HG03521 (cell line): ENCODE measurements at regions not wholly inside any gene's neighbourhood (a gene's known extent, or its start where the extent isn't known, plus 50 kb on each side); places are given as distances from the start of the nearest gene placed in this dataset.
A peak's percentile ranks its signal among the peaks of the same experiment; 100 is the strongest.

Experiments used
- ATAC-seq: cut with Tn5 transposase; IDR thresholded peaks from one replicate; pipeline ENCODE4 v1.9.1; 2021; ENCODE audit warnings: mild to moderate bottlenecking, moderate library complexity; ENCODE audit not compliant: unreplicated experiment

DNA sequence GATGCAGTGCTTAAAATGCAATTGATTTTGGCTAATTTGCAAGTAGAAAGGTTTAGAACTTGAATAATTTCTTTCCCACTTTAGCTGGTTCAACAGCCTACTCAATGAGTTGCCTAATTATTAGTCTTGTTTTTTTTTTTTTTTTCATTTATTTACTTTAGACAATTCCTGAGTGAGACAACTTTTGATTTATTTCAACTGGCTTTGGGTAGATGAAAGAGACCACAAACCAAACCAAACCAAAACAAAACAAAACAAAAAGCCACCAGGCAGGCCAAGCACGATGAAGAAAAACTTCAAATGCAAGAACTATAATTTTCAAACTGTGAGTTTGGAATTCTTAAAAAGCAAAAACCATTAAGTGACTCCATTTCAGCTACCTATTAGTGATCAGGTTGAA is 469.9 kb downstream of the GBE1 start:
- ATAC-seq = no peak

DNA sequence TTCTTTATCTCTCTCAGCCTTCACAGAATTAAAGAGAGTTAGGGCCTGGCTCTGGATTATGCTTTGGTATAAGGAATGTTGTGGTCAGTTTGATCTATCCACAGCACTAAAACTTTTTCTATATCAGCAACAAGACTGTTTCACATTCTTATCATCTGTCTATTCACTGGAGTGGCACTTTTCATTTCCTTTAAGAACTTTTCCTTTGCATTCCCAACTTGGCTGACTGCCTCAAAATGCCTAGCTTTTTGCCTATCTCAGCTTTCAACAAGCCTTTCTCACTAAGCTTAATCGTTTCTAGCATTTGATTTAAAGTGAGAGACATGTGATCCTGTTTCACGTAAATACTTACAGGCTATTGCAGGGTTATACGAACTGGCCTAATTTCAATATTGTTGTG is 471.8 kb downstream of the GBE1 start:
- no peak for ATAC-seq

DNA sequence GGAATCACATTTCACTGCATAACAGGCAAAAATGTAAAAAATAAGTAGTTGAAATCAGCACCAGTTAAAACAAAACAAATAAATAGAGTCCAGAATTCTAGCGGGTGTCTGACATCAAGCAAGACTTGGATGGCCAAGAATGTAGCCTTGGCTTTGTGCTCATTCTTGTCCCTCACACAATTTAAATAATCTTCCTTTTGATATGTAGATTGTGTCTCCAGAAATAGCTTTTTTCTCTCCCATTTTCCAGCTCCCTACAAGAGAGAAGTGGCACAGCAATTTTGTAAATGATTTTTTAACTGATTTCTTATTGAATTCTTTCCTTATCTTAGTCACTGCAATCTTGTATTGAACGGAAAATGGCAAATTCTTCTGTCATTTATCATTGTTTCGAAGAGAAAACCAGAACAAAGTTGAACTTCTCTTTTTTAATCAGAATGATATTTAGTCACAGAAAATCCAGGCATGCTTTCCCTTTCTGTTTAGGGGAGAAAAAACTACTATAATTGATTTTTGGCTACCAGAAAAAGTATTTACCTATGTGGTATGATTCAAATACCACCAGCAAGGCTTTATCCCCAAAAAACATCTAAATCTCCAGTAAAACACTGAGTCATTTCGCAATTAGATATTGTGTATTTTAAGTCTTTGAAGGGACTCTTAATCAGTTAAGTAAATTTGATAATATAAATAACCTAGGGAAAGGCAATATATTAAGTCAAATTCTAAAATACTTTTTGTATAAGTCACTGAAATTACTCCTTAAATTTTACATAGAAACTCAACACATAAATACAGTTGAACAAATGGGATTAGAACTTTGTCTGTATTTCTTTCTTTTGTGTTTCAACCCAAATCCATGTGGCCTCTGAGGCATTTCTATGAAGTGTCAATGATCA is 481.7 kb downstream of the GBE1 start:
- ATAC-seq = no peak

DNA sequence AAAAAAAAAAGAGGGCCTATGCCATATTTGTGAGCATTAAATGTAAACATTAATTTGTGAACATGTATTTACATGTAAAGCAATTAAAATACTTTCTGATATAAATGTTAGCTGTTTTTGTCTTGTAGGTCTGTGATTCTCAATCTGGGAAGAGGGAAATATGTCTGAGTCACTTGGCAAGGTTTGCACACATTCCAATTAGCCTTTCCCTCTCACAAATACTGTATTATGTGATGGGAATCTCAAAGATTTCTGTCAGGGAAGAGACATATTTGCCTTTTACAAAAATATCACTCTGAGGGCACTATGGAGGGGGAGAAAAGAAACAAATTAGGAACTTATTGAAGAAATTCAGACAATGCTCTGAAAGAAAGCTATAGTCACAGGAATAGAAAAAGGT is 483.6 kb downstream of the GBE1 start:
- ATAC-seq = no peak

DNA sequence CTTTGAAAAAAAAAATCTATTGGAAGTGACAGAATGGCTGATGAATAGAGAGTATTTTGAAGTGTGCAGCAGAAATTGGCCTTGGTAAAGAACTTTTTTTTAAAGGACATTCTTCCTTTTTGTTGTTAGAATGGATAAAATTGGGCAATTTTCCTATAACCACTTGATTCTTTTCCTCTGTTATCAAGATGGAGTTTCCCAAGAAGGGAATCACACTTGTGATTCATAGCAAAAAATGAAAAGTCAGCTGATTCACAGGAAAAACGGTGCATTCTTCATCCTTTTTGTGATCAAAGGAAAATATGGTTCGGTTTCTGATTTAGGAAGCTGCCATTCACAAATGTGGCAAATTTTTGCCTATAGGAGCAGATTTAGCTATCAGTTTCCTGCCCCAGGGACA is 486.8 kb downstream of the GBE1 start:
- no peak for ATAC-seq

DNA sequence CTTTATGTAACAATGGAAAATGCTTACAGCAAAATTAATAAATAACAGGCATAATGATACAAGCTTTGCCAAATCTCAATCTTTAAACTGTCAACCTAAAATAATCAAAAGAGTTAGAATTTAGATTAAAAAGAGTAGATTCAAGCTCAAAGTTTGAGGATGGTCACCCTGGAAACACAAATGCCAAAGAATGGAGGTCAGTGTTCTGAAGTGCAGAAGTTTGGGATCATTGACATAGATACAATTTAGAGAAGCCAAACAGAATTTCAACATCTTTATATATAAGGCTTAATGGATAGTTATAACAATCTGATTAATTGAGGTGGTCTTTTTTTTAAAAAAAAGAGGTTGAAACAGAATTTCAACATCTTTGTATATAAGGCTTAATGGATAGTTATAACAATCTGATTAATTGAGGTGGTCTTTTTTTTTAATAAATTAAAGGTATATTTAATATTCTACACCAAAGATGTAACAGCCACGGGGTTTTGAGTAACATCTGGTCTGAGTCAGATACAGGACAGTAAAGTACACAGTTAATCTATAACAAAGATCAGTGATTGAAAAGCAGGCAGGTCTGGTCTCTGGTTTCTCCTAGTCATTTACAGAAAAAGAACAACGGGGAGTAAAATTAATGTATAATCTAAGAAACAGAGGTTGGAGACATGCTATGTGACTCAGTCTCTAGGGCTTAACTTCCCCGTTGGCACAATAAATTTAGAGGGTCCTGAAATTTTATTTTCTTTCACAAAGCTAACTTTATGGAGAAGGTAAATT is 490.7 kb downstream of the GBE1 start:
- peak; percentile 88 for ATAC-seq

DNA sequence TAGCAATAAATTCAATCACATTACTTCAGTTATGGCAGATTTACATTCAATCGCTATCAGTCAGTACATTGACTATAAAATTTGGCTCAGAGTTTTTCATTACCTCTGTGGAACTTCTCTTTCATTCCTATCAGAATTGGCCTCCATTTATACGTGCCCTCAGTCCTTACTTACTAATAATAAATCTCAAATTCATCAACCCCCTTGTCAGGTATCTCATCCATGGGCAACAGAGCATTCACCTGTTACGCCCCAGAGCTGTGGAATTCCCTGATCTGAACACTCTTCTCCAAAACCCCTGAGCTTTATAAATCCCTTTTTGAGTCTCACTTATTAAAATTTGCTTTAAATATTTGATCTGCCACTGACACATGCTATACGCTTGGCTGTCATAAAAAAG is 492.9 kb downstream of the GBE1 start:
- no peak for ATAC-seq

DNA sequence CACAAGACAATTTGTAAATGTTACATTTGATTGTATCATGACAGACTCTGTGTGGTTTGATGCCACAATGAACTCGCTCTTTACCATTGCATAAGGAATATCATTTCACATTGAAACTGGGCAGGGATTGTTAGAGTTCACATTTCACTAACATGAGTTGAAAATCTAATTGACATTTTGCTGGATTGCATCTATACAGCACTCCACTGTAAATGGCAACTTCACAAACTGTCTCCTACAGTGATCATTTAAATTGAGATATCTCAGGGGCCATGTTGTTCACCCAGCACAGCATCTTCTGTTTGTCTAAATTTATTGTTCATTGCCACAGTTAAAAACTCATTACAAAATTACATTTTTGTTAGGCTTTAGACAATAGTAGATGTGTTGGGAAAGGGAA is 499.4 kb downstream of the GBE1 start:
- no peak for ATAC-seq

DNA sequence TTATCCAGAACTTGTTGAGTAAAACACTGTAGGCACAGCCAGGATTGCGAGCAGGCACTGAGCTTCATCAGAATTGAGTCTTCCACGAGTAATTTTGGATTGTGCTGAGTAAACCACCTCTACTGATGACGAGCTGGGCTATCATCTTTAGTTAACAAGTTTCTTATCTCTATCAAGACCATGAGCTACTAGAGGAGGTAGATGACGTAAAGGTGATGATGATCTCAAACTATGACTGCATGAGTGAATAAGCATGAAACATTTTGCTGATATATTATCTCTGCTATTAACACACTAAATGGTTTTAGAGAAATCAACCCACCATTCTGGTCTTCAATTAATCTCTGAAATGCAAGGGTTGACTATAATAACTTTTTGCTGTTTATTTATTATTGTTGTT is 506.0 kb downstream of the GBE1 start:
- no peak for ATAC-seq

DNA sequence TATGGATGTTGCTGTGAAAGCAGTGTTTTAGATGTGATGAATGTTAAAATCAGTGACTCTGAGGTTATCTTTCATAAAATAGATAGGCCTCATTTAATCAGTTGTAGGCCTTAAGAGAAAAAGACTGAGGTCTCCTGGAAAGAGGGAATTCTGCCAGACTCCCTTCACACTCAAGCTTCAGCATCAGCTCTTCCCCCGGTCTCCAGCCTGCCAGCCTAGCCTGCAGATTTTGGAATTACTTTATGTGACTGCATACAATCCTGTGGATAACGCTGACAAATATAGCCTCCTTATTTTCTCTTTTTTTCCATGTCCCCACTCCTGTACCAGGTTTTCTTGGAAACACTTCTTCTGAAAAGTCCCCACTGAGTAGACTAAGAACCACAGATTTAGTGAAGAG is 510.3 kb downstream of the GBE1 start:
- ATAC-seq = no peak

DNA sequence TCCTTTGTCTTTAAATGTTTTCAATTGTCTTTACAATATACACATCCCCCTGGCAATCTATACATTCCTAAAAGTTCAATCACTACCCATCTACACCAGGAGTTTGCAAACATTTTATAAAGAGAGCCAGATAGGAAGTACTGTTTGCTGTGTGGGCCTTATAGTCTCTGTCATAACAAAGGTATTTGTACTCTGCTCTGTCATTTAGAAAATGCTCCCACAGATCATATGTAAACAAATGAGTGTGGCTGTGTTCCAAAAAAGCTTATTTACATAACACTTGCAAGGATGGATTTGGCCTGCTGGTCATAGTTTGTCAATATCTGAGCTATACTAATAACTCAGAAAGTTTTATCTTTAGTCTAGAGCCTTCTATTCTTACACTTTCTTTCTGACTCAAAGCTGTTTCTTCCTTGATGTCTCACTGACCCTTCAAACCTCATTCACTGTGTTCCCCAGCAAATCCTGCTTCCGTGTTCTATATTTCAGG is 511.9 kb downstream of the GBE1 start:
- no peak for ATAC-seq

DNA sequence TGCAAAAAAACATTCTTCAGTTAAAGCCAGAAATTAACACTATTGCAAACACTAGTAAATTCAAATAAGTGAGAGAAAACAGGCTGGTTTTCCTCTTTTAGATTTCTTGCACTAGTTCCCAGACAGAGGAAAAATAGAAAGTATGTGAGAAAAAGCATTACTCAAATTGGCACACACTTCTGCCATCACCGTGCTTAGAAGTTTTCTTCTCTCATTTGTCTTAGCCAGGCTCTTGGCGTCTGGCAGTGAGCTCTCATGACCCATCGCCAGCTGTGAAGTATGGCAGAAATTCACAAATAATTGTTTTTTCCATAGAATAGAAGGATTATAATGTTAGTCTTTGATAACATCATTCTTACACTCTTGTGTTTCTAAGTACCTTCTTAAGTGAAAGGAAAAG is 515.9 kb downstream of the GBE1 start:
- no peak for ATAC-seq

DNA sequence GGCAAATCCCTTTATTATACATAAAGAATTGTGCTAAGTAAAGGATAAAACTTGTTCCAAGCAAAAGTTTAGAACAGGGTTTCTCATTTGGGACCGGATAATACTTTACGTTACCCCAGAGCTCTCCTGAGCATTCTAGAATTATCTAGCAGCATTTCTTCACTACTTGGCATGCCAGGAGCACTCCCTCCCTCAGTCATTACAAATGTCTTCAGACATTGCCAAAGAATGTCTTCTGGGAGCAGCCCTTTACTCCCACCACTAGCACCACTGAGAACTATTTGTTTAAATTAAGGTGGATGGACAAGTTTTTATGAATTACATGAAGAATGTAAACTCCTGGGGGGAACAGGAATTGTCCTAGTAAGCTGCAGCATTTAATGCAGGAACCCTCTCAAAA is 516.4 kb downstream of the GBE1 start:
- no peak for ATAC-seq

DNA sequence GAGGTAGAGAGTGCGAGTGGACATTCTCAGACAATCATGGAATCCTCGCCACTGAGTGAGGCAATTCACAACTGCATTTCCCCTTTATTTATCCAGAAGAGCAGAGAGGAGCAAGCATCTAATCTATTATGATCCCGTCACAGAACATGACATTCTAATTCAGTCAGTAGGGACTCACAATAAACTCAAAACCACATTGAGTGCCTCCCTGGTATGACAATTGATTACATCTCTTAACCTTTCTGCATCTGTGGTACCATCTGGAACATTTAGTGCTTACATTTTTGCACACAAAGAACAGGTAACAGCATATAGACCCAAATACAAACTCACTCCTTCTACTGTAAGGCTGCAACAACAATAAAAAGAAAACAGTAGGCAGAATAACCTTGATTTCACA is 517.2 kb downstream of the GBE1 start:
- ATAC-seq = no peak

DNA sequence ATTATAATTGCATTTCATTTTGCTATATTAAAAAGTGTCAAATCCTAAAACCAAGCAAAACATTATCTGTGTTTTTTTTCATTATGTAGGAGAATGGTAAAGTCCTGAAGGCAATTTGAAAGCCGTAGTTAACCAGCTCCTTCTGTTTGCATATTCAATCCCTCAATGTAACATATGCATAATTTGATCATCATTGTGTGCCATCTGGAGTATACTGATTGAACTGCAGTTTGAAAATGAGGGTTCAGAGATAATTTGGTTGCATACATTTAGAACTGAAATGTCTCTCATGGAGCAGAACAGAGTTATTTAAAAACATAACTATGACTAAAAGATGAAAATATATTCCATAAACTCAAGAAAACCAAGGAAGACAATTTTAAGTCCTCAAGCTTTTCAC is 518.6 kb downstream of the GBE1 start:
- ATAC-seq = no peak

DNA sequence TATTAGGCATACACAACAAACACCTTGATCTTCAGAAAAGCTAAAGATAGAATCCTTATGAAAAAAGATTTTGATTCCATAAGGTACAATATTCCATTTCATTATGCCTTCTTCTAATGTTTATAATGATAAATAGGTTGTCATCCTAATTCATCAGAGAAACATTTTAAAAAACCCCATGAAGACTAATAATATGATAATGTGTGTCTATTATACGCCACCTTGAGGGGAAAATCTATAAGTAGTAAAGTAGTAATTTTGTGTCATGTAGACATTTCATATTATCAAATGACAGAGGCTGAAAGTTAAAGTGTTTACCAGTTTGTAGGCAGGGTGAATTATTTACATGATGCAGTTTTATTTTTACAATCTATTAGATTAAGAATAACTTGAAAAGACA is 524.3 kb downstream of the GBE1 start:
- ATAC-seq = no peak

DNA sequence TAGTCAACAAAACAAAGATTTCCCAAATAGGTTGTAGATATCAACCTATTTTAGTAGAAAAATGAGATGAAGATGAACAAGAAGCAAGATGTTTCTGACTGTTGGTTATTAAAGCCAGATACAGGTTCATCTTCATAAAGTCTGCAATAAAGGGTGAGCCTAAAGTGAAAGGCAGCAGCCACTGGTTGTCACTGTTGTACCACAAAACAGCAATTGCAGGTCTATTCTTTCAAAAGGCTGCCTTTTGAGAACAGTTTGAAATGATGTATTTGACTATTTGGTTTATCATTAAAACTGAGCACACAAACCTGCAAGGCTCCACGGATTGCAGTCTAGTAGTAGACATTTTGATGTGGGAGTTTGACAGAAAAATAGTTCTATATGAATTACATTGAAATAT is 543.4 kb downstream of the GBE1 start:
- no peak for ATAC-seq

DNA sequence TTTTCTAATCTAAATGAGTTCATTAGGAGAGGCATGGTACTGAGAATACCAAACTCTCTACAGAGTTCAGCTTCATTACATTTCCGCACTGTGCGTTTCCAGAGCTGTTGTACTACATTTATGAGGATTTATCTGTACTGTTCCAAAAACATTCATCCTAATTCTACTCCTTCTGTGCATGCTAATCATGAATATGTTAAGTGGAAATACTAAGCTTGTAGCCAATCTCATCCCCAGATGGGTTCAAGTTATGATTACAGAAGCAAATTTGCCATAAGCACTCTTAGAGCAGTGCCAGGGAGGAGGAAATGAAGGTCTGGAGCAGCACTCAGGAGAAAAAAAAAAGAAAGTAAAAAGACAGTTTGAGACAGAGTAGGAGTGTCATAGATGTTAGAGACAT is 544.3 kb downstream of the GBE1 start:
- no peak for ATAC-seq

DNA sequence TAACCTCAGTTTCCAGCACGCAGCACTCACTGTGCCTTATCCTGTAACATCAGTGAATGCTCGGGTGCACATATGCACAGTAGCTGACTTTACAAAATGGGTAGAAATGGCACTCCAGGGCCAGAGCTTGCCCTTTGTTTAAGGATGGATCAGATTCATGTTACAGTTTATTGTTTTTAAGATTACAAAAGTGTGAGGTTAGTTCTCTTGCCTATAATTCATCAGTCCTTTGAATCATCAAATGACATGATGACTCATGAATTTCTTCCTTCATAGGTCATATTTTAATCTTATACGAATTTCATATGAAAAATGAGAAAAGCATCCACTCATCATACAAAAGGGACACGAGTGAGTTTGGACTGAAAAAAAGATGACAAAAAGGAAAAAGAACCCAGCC is 545.3 kb downstream of the GBE1 start:
- no peak for ATAC-seq

DNA sequence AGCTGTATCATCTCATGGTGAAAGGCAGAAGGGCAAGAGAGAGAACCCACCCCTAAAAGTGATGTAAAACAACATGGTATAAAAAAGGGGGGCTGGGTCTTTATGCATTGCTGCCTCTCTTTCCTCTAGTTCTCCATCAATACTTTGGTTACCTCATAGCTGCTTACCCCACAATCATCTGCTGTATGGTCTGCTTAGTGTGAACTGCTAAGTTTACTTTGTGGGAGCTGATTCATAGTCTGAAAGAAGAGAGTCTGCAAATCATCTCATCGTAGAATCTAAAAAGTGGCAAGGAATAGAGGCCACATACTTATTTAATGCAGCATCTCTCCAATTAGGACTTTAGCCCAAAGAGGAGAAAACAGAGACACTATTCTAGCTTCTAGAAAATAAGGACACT is 546.8 kb downstream of the GBE1 start:
- no peak for ATAC-seq

DNA sequence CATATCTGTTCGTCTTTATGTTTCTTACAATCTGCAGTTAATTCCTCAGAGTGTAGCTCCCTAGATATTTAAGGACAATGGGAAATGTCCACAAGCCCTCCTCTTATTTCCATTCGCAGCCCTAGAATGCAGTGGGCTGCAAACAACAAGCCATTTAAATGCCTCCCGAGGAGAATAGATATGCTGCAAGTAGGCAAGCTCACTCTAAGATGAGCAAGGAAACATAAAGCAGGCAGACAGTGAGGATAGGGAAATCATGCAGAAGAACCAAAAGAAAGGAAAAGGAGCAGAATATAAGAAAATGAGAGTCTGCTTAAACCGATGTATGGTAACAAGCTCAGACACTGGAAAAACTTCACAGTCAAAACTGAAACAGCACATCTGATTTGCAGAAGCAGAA is 561.9 kb downstream of the GBE1 start:
- ATAC-seq = no peak

DNA sequence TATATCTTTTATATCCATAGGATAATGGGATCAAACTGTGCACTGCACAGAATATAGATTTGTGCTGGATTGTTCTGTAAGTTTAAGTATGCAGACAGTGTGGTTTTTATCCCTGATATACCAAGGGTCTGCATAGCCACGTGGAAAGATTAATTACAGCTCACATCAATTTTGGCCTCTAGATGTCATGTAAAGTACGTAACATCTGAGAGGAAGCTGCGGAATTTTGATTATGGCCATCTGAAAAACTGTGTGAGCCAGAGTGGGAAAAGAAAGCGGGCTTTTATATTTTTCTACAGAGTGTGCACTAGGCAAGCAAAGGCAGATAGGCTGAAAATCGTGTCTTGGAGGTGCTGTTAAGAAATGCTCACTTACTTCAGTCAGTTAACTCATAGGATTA is 562.7 kb downstream of the GBE1 start:
- ATAC-seq = no peak
